H1 (cell line): ENCODE measurements at regions not wholly inside any gene's neighbourhood (a gene's known extent, or its start where the extent isn't known, plus 50 kb on each side); places are given as distances from the start of the nearest gene placed in this dataset.

Source experiments
- RFX5 ChIP-seq: IDR thresholded peaks from 2 replicates; pipeline ENCODE4 v1.6.1; 2011; ENCODE audit warnings: low read depth, low read length, improper control_type of control experiment, borderline replicate concordance
- SIRT6 ChIP-seq: IDR thresholded peaks from one replicate; pipeline ENCODE4 v1.7.1; 2012; ENCODE audit warnings: low read length, inconsistent platforms
- SRF ChIP-seq: IDR thresholded peaks from 2 replicates; pipeline ENCODE4 v1.6.1; 2011; ENCODE audit warnings: mild to moderate bottlenecking, low read depth, low read length, moderate library complexity

DNA sequence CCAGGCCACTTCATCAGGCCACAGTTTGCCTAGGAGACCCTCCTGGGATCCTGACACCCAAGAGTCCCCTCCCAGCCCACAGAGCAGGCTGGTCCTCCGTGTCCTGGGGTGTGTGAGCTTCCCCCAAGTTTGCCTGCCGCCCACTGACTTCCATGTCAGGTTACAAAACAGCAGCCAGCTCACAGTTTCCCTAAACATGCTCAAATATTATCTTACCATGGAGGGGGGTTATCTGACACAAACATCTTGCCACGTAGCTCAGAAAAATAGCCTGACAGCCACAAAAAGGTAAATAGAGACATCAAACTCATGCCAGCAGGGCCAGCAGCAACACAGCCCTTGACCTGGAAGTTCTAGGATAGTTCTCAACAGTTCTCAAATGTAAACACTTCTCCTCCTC is 346.5 kb downstream of the TNS1 start (continued):
- TF ChIP-seq SIRT6: no peak
- no peak for TF ChIP-seq SRF
- TF ChIP-seq RFX5: no peak
